Activated T-helper 1 cell treated with anti-CD3 and anti-CD28 coated beads, Interleukin-12 subunit alpha, Interleukin-12 subunit beta, Interleukin-2, Interleukin-4 antibody, amounts not matched to agents 30 ng/mL and 10 ng/mL and 1 ng/mL, durations not matched to agents 14 hours and 24 hours and 36 hours (primary cell): ENCODE measurements at regions not wholly inside any gene's neighbourhood (a gene's known extent, or its start where the extent isn't known, plus 50 kb on each side); places are given as distances from the start of the nearest gene placed in this dataset.

Experiments
- DNase-seq: peaks from one replicate; pipeline ENCODE4 v3.0.0; 2021; ENCODE audit warnings: low spot score
- H3K27ac Mint-ChIP-seq: one replicate; pipeline ENCODE4 v1.8.0; 2021; ENCODE audit warnings: mild to moderate bottlenecking, mixed read lengths
- H3K27me3 Mint-ChIP-seq: one replicate; pipeline ENCODE4 v1.8.0; 2022; ENCODE audit warnings: mild to moderate bottlenecking, moderate library complexity, mixed read lengths; ENCODE audit not compliant: insufficient read depth
- H3K36me3 Mint-ChIP-seq: one replicate; pipeline ENCODE4 v1.8.0; 2021; ENCODE audit warnings: low read depth, mixed read lengths
- H3K4me1 Mint-ChIP-seq: one replicate; pipeline ENCODE4 v1.8.0; 2021; ENCODE audit warnings: low read depth, mixed read lengths
- H3K4me3 Mint-ChIP-seq: one replicate; pipeline ENCODE4 v1.8.0; 2021; ENCODE audit warnings: mild to moderate bottlenecking, moderate library complexity, mixed read lengths
- H3K9me3 Mint-ChIP-seq: one replicate; pipeline ENCODE4 v1.8.0; 2021; ENCODE audit warnings: mixed read lengths
- intact Hi-C: fragments of 100-400 bp; cut with micrococcal nuclease; formaldehyde crosslinking; loops from one replicate; pipeline ENCODE4 v1.15.1; 2024

GRCh38 chr10:47207281-47207615 is 92.7 kb upstream of the GDF10 start:
- H3K4me1 Mint-ChIP-seq, result peaks cover 18% of the 10 kb centered on the region
- intact Hi-C loops, result loop anchor here (5.0 kb wide), 1 partner anchor 50 kb away; no protein-coding TSS in a partner anchor
- no peak overlapping the region for H3K27ac Mint-ChIP-seq
- peaks cover 8% of the 10 kb centered on the region for H3K9me3 Mint-ChIP-seq
- DNase-seq, result no peak
- no peak overlapping the region for H3K4me3 Mint-ChIP-seq
- H3K27me3 Mint-ChIP-seq, result peaks cover 1% of the 10 kb centered on the region
- H3K36me3 Mint-ChIP-seq, result no peaks in the 10 kb centered on the region

DNA sequence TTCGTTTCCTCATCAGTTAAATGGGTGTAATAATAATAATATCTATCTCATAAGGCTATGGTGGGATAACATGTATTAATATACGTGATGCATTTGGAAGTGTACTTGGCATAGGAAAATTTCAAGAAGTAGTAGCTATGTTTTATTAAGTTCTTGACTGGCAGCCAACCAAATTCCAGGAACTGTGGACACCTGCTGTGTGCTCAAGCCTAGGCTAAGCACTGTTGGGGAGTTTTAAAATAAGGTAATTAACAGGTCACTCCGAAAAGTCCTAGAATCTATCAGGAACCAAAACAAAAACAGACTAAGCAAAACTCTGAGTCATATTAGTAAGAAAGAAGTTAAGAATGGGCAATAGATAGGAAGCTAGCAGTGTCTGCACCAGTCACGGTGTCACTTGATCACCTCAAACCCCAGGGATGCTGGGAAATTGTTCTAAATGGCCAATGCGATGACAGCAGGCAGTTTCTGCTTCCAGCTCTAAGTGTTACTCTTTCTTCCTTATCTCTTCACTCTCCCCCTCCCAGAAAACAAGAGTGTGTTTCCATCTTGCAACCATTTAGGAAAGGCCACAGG is 92.0 kb upstream of the GDF10 start:
- Mint-ChIP-seq H3K4me3 (no peak overlapping the region), H3K36me3 (no peaks in the 10 kb centered on the region), H3K27me3 (peaks cover 1% of the 10 kb centered on the region), H3K9me3 (peaks cover 13% of the 10 kb centered on the region), H3K27ac (no peak overlapping the region), H3K4me1 (peaks cover 18% of the 10 kb centered on the region)
- no peak for DNase-seq
- intact Hi-C loops, result loop anchor here (5.0 kb wide), 1 partner anchor 49 kb away; no protein-coding TSS in a partner anchor

- peaks cover 13% of the 10 kb centered on the region for H3K9me3 Mint-ChIP-seq
Observed at GRCh38 chr10:47209466-47209865, 90.5 kb upstream of the GDF10 start.

DNA sequence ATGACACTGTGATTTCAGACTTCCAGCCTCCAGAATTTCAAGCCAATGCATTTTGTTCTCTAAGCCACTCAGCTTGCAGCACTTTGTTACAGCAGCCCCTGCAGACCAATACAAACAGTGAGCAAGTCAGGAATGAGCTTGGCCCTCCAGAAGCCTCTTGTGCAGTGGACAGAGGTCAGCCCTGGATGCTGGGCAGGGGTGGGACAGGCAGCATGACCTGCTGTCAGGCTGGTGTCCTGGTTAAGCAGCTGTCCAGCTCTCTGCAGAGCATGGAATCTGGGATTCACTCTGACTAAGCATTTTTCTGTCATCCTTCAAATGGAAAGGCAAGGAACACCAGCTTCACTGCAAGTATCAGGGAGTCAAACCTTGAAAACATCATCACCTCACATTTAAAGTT is 85.5 kb upstream of the GDF10 start:
- intact Hi-C loops, result no loop called here
- Mint-ChIP-seq H3K27me3 (peaks cover 4% of the 10 kb centered on the region), H3K4me1 (no peaks in the 10 kb centered on the region), H3K4me3 (no peak overlapping the region), H3K9me3 (peaks cover 13% of the 10 kb centered on the region), H3K36me3 (no peaks in the 10 kb centered on the region), H3K27ac (no peak overlapping the region)
- no peak for DNase-seq

More at GRCh38 chr10:47209466-47209865, 90.5 kb upstream of the GDF10 start:
- peaks cover 1% of the 10 kb centered on the region for H3K27me3 Mint-ChIP-seq
- DNase-seq, result no peak
- H3K4me1 Mint-ChIP-seq, result peaks cover 18% of the 10 kb centered on the region
- H3K36me3 Mint-ChIP-seq, result no peaks in the 10 kb centered on the region
- intact Hi-C loops, result loop anchor here (5.0 kb wide), 1 partner anchor 48 kb away; no protein-coding TSS in a partner anchor
- H3K4me3 Mint-ChIP-seq, result no peak overlapping the region
- no peak overlapping the region for H3K27ac Mint-ChIP-seq

- intact Hi-C loops, result no loop called here
Observed at GRCh38 chr10:47217113-47217512, 82.9 kb upstream of the GDF10 start.

GRCh38 chr10:47218803-47219202 is 81.2 kb upstream of the GDF10 start:
- no peaks in the 10 kb centered on the region for H3K36me3 Mint-ChIP-seq
- H3K4me3 Mint-ChIP-seq, result no peak overlapping the region
- H3K27ac Mint-ChIP-seq, result no peak overlapping the region
- intact Hi-C loops, result no loop called here
- H3K9me3 Mint-ChIP-seq, result no peaks in the 10 kb centered on the region
- no peaks in the 10 kb centered on the region for H3K4me1 Mint-ChIP-seq
- no peak for DNase-seq
- peaks cover 6% of the 10 kb centered on the region for H3K27me3 Mint-ChIP-seq

More at GRCh38 chr10:47217113-47217512, 82.9 kb upstream of the GDF10 start:
- Mint-ChIP-seq H3K27me3 (peaks cover 4% of the 10 kb centered on the region), H3K4me1 (no peaks in the 10 kb centered on the region), H3K36me3 (no peaks in the 10 kb centered on the region), H3K27ac (no peak overlapping the region), H3K4me3 (no peak overlapping the region), H3K9me3 (peaks cover 6% of the 10 kb centered on the region)
- DNase-seq, result no peak

DNA sequence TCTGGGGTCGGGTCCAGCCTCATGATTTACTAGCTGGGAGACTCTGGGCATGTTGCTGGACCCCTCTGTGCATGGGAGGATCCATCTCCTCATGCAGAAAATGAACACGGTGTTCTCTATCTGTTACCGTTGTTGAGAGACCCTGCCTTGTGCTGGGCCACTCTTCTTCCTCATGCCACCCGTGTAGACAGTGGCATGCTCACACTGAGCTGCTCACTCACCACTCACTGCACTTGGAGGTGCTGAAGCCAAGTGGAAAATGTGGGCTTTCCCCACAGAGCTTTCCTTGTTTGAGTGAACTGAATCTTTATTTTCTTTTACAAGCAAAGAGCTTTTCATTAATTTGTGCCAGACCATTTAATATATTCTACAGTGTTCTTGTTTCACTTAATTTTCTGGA is 77.5 kb upstream of the GDF10 start:
- intact Hi-C loops, result no loop called here
- H3K9me3 Mint-ChIP-seq, result no peaks in the 10 kb centered on the region
- no peak overlapping the region for H3K27ac Mint-ChIP-seq
- no peak overlapping the region for H3K4me3 Mint-ChIP-seq
- H3K36me3 Mint-ChIP-seq, result no peaks in the 10 kb centered on the region
- DNase-seq, result no peak
- no peaks in the 10 kb centered on the region for H3K4me1 Mint-ChIP-seq
- H3K27me3 Mint-ChIP-seq, result peaks cover 4% of the 10 kb centered on the region

- Mint-ChIP-seq H3K27ac (no peak overlapping the region), H3K4me1 (no peaks in the 10 kb centered on the region), H3K36me3 (no peaks in the 10 kb centered on the region), H3K27me3 (peaks cover 4% of the 10 kb centered on the region), H3K4me3 (no peak overlapping the region), H3K9me3 (no peaks in the 10 kb centered on the region)
- DNase-seq, result no peak
- intact Hi-C loops, result no loop called here
Observed at GRCh38 chr10:47223236-47223635, 76.8 kb upstream of the GDF10 start.

DNA sequence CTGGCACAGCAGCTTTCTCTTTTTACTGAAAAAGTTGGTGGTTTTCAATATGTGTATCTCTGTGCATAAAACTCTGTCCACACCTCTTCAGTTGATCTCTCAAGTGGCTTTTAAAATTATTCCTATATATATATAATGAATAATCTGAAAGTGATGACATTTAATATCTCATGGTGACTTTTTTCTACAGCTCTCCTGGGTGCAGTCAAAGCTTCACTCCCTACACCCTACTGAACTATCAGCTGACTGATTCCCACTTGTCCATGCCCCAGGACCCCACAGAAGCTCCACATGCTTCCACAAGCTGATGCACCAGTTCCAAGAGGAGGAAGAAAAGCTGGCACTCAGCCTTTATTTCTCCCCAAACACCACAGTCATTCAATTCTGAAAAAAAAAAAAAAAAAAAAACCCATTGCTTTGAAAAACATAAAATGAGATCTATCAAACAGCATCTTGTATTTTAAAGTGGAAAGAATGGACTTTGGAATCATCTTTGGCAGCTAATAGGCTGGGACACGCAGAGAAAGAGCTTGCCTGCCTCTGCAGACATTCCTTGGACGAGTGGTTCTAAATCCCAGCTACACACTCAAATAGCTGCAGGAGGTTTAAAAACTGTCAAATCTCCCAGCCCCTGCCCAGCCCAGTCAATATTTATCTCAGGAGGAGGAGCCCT is 75.3 kb upstream of the GDF10 start:
- intact Hi-C loops, result no loop called here
- no peak overlapping the region for H3K27ac Mint-ChIP-seq
- H3K9me3 Mint-ChIP-seq, result no peaks in the 10 kb centered on the region
- no peaks in the 10 kb centered on the region for H3K4me1 Mint-ChIP-seq
- DNase-seq, result no peak
- H3K4me3 Mint-ChIP-seq, result no peak overlapping the region
- peaks cover 2% of the 10 kb centered on the region for H3K27me3 Mint-ChIP-seq
- no peaks in the 10 kb centered on the region for H3K36me3 Mint-ChIP-seq

GRCh38 chr10:47225219-47225927 is 74.6 kb upstream of the GDF10 start:
- no peak overlapping the region for H3K27ac Mint-ChIP-seq
- peaks cover 2% of the 10 kb centered on the region for H3K27me3 Mint-ChIP-seq
- no peak overlapping the region for H3K4me3 Mint-ChIP-seq
- H3K36me3 Mint-ChIP-seq, result no peaks in the 10 kb centered on the region
- H3K9me3 Mint-ChIP-seq, result no peaks in the 10 kb centered on the region
- DNase-seq, result no peak
- intact Hi-C loops, result no loop called here
- H3K4me1 Mint-ChIP-seq, result no peaks in the 10 kb centered on the region

GRCh38 chr10:47225928-47226645 is 73.9 kb upstream of the GDF10 start:
- no peaks in the 10 kb centered on the region for H3K36me3 Mint-ChIP-seq
- peaks cover 2% of the 10 kb centered on the region for H3K27me3 Mint-ChIP-seq
- no peak overlapping the region for H3K4me3 Mint-ChIP-seq
- intact Hi-C loops, result no loop called here
- no peak overlapping the region for H3K27ac Mint-ChIP-seq
- DNase-seq, result no peak
- H3K4me1 Mint-ChIP-seq, result no peaks in the 10 kb centered on the region
- H3K9me3 Mint-ChIP-seq, result no peaks in the 10 kb centered on the region

DNA sequence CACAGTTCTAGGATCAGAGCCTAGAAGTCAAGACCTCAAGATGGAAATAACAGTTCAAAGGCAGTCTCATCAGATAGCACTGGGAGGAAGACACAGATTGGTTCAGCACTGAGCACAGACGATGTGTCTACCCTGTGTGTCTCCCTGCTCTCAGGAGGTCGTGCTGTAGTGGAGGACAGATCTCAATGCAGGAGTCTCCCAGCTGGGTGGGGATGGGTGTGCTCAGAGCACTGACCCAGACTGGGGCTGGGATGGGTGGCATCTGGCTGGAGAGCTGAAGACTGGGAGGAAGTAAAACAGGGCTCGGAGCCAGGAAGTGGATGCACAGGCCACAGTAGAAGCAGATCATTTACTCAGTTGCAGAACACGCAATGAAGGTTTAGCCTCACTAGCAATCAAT is 69.5 kb upstream of the GDF10 start:
- H3K27ac Mint-ChIP-seq, result no peak overlapping the region

GRCh38 chr10:47230957-47231356 is 69.0 kb upstream of the GDF10 start:
- intact Hi-C loops, result no loop called here
- Mint-ChIP-seq H3K4me1 (no peaks in the 10 kb centered on the region), H3K4me3 (no peak overlapping the region), H3K36me3 (no peaks in the 10 kb centered on the region), H3K27ac (no peak overlapping the region), H3K27me3 (no peaks in the 10 kb centered on the region), H3K9me3 (no peaks in the 10 kb centered on the region)
- no peak for DNase-seq

More for the DNA sequence above, 69.5 kb upstream of the GDF10 start:
- Mint-ChIP-seq H3K9me3 (no peaks in the 10 kb centered on the region), H3K36me3 (no peaks in the 10 kb centered on the region), H3K27me3 (no peaks in the 10 kb centered on the region), H3K4me3 (no peak overlapping the region), H3K4me1 (no peaks in the 10 kb centered on the region)
- DNase-seq, result no peak
- intact Hi-C loops, result no loop called here
